Transverse colon (tissue), 3 donors: ENCODE measurements at regions not wholly inside any gene's neighbourhood (a gene's known extent, or its start where the extent isn't known, plus 50 kb on each side); places are given as distances from the start of the nearest gene placed in this dataset.

Experiments
- POLR2A ChIP-seq: fragments of 450-650 bp; IDR thresholded peaks from one replicate; pipeline ENCODE4 v1.6.1; 2016; ENCODE audit warnings: antibody characterized with exemption, mild to moderate bottlenecking, moderate library complexity
- TF ChIP-seq, protein P1 (sequence below), 5 experiments: fragments of 200-600 bp in 3 of 5; fragments of 450-650 bp in 2 of 5; sonication (generic) in 3 of 5; IDR thresholded peaks; 1 replicate in 2 of 5; 2 replicates in 3 of 5; pipeline ENCODE4 v1.5.1; 2016 to 2017; ENCODE audit warnings: antibody characterized with exemption in 5 of 5, inconsistent platforms in 3 of 5, mild to moderate bottlenecking in 2 of 5, moderate library complexity in 1 of 5

DNA sequence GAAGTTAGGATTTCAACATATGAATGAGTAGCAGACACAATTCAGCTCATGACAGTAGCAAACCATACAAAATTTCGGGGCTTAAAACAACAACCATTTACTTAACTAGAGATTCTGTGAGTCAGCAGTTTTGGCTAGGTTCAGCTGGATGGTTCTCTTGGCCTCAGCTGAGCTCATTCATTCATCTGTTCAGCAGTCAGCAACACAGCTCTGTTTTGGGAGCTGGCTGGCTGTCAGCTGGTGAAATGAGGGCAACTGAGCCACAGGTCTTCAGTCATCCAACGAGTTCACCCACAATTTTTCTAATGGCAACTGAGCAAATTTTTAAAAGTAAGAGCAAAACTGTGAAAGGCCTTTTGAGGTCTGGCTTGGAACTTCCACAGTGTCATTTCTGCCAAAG is 2005.1 kb upstream of the AGA start:
- TF ChIP-seq POLR2A: no peak
- TF ChIP-seq, protein P1, sequence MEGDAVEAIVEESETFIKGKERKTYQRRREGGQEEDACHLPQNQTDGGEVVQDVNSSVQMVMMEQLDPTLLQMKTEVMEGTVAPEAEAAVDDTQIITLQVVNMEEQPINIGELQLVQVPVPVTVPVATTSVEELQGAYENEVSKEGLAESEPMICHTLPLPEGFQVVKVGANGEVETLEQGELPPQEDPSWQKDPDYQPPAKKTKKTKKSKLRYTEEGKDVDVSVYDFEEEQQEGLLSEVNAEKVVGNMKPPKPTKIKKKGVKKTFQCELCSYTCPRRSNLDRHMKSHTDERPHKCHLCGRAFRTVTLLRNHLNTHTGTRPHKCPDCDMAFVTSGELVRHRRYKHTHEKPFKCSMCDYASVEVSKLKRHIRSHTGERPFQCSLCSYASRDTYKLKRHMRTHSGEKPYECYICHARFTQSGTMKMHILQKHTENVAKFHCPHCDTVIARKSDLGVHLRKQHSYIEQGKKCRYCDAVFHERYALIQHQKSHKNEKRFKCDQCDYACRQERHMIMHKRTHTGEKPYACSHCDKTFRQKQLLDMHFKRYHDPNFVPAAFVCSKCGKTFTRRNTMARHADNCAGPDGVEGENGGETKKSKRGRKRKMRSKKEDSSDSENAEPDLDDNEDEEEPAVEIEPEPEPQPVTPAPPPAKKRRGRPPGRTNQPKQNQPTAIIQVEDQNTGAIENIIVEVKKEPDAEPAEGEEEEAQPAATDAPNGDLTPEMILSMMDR (IDR thresholded peaks at IDR 0.05): no peak
